ENCODE measurements at regions not wholly inside any gene's neighbourhood (a gene's known extent, or its start where the extent isn't known, plus 50 kb on each side); places are given as distances from the start of the nearest gene placed in this dataset.

- TF ChIP-seq CTCF (IDR thresholded peaks at IDR 0.05; ENCODE audit: insufficient read depth, low read depth, low read length) (no peak), EZH2 (IDR thresholded peaks at IDR 0.05; ENCODE audit: insufficient read depth, low read length) (no peak)
Observed at GRCh38 chr18:10207682-10208345, 246.6 kb upstream of the APCDD1 start.

Data from astrocyte (in vitro differentiated cells and primary cell).